ENCODE measurements at regions not wholly inside any gene's neighbourhood (a gene's known extent, or its start where the extent isn't known, plus 50 kb on each side); places are given as distances from the start of the nearest gene placed in this dataset.

GRCh38 chr6:21994821-21995220 is 302.0 kb downstream of the PRL start:
- TF ChIP-seq CTCF (IDR thresholded peaks at IDR 0.05) = no peak
- no peak for TF ChIP-seq POLR2AphosphoS5 (IDR thresholded peaks at IDR 0.05; ENCODE audit: low read depth, low read length)
